Memory B cell (primary cell): ENCODE measurements at regions not wholly inside any gene's neighbourhood (a gene's known extent, or its start where the extent isn't known, plus 50 kb on each side); places are given as distances from the start of the nearest gene placed in this dataset.

Source experiments
- ATAC-seq: fragments of 150-1000 bp; cut with Tn5 transposase; 2 replicates; pipeline ENCODE4 v1.10.0; 2021; ENCODE audit warnings: low read depth, mild to moderate bottlenecking, moderate library complexity
- DNase-seq, 2 donors: peaks; one replicate each; pipeline ENCODE4 v3.0.0; 2022; ENCODE audit warnings: low spot score in 2 of 2
- H3K27ac Mint-ChIP-seq: one replicate; pipeline ENCODE4 v1.8.0; 2022; ENCODE audit warnings: mild to moderate bottlenecking, moderate library complexity, mixed read lengths
- H3K27me3 Mint-ChIP-seq: one replicate; pipeline ENCODE4 v1.8.0; 2022; ENCODE audit warnings: mixed read lengths
- H3K36me3 Mint-ChIP-seq: one replicate; pipeline ENCODE4 v1.8.0; 2022; ENCODE audit warnings: mild to moderate bottlenecking, mixed read lengths
- H3K4me1 Mint-ChIP-seq: one replicate; pipeline ENCODE4 v1.8.0; 2022; ENCODE audit warnings: mixed read lengths
- H3K4me3 Mint-ChIP-seq: one replicate; pipeline ENCODE4 v1.8.0; 2022; ENCODE audit warnings: mild to moderate bottlenecking, moderate library complexity, mixed read lengths
- H3K9me3 Mint-ChIP-seq: one replicate; pipeline ENCODE4 v1.8.0; 2022; ENCODE audit warnings: mixed read lengths

- no peak for ATAC-seq
- Mint-ChIP-seq H3K27ac (no peak overlapping the region), H3K4me1 (no peaks in the 10 kb centered on the region), H3K4me3 (no peak overlapping the region), H3K9me3 (peaks cover 4% of the 10 kb centered on the region), H3K27me3 (peaks cover 1% of the 10 kb centered on the region), H3K36me3 (no peaks in the 10 kb centered on the region)
- DNase-seq = no peak
These were observed 171.9 kb upstream of the GDNF start for GRCh38 chr5:38011668-38012188.

GRCh38 chr5:38009749-38010358 is 170.0 kb upstream of the GDNF start:
- Mint-ChIP-seq H3K27ac (no peak overlapping the region), H3K4me1 (no peaks in the 10 kb centered on the region), H3K9me3 (peaks cover 1% of the 10 kb centered on the region), H3K4me3 (no peak overlapping the region), H3K36me3 (no peaks in the 10 kb centered on the region), H3K27me3 (peaks cover 1% of the 10 kb centered on the region)
- ATAC-seq = no peak
- no peak for DNase-seq

GRCh38 chr5:38008198-38008597 is 168.4 kb upstream of the GDNF start:
- Mint-ChIP-seq H3K27ac (no peak overlapping the region), H3K9me3 (peaks cover 1% of the 10 kb centered on the region), H3K4me3 (no peak overlapping the region), H3K4me1 (no peaks in the 10 kb centered on the region), H3K36me3 (no peaks in the 10 kb centered on the region), H3K27me3 (peaks cover 1% of the 10 kb centered on the region)
- ATAC-seq (no peak), DNase-seq (no peak)

- H3K36me3 Mint-ChIP-seq = no peaks in the 10 kb centered on the region
These were observed 159.8 kb upstream of the GDNF start for GRCh38 chr5:37999593-37999992.

GRCh38 chr5:37996918-37997317 is 157.1 kb upstream of the GDNF start:
- no peak for ATAC-seq
- no peaks in the 10 kb centered on the region for H3K27me3 Mint-ChIP-seq
- DNase-seq = no peak
- H3K9me3 Mint-ChIP-seq = no peaks in the 10 kb centered on the region
- H3K4me3 Mint-ChIP-seq = no peak overlapping the region
- H3K36me3 Mint-ChIP-seq = no peaks in the 10 kb centered on the region
- H3K4me1 Mint-ChIP-seq = no peaks in the 10 kb centered on the region
- H3K27ac Mint-ChIP-seq = no peak overlapping the region

More at GRCh38 chr5:37999593-37999992, 159.8 kb upstream of the GDNF start:
- no peak overlapping the region for H3K27ac Mint-ChIP-seq
- ATAC-seq = no peak
- H3K4me3 Mint-ChIP-seq = no peak overlapping the region
- H3K4me1 Mint-ChIP-seq = no peaks in the 10 kb centered on the region
- H3K27me3 Mint-ChIP-seq = no peaks in the 10 kb centered on the region
- no peak for DNase-seq
- no peaks in the 10 kb centered on the region for H3K9me3 Mint-ChIP-seq

- DNase-seq (no peak), ATAC-seq (no peak)
- H3K27ac Mint-ChIP-seq = no peak overlapping the region
- H3K4me3 Mint-ChIP-seq = no peak overlapping the region
- no peaks in the 10 kb centered on the region for H3K4me1 Mint-ChIP-seq
- H3K36me3 Mint-ChIP-seq = no peaks in the 10 kb centered on the region
- no peaks in the 10 kb centered on the region for H3K27me3 Mint-ChIP-seq
- H3K9me3 Mint-ChIP-seq = no peaks in the 10 kb centered on the region
These were observed 154.9 kb upstream of the GDNF start for GRCh38 chr5:37994729-37995128.

- no peaks in the 10 kb centered on the region for H3K27me3 Mint-ChIP-seq
- DNase-seq = no peak
- ATAC-seq = no peak
- no peaks in the 10 kb centered on the region for H3K36me3 Mint-ChIP-seq
- H3K4me3 Mint-ChIP-seq = no peak overlapping the region
- H3K27ac Mint-ChIP-seq = no peak overlapping the region
- no peaks in the 10 kb centered on the region for H3K9me3 Mint-ChIP-seq
- H3K4me1 Mint-ChIP-seq = no peaks in the 10 kb centered on the region
These were observed 151.8 kb upstream of the GDNF start for GRCh38 chr5:37991301-37992299.

GRCh38 chr5:37989884-37990283 is 150.0 kb upstream of the GDNF start:
- H3K4me1 Mint-ChIP-seq = no peaks in the 10 kb centered on the region
- DNase-seq = no peak

GRCh38 chr5:37988454-37989046 is 148.7 kb upstream of the GDNF start:
- ATAC-seq (no peak), DNase-seq (no peak)
- H3K4me3 Mint-ChIP-seq = no peak overlapping the region
- no peaks in the 10 kb centered on the region for H3K27me3 Mint-ChIP-seq
- H3K4me1 Mint-ChIP-seq = no peaks in the 10 kb centered on the region
- no peak overlapping the region for H3K27ac Mint-ChIP-seq
- H3K9me3 Mint-ChIP-seq = no peaks in the 10 kb centered on the region
- H3K36me3 Mint-ChIP-seq = no peaks in the 10 kb centered on the region

More at GRCh38 chr5:37989884-37990283, 150.0 kb upstream of the GDNF start:
- H3K36me3 Mint-ChIP-seq = no peaks in the 10 kb centered on the region
- no peaks in the 10 kb centered on the region for H3K9me3 Mint-ChIP-seq
- no peak overlapping the region for H3K27ac Mint-ChIP-seq
- no peak overlapping the region for H3K4me3 Mint-ChIP-seq
- H3K27me3 Mint-ChIP-seq = no peaks in the 10 kb centered on the region
- ATAC-seq = no peak

GRCh38 chr5:37984300-37984699 is 144.5 kb upstream of the GDNF start:
- Mint-ChIP-seq H3K36me3 (no peaks in the 10 kb centered on the region), H3K4me1 (no peaks in the 10 kb centered on the region), H3K27me3 (no peaks in the 10 kb centered on the region), H3K9me3 (no peaks in the 10 kb centered on the region), H3K27ac (no peak overlapping the region), H3K4me3 (no peak overlapping the region)
- no peak for DNase-seq
- no peak for ATAC-seq

- H3K36me3 Mint-ChIP-seq = no peaks in the 10 kb centered on the region
- ATAC-seq (no peak), DNase-seq (no peak)
- H3K27me3 Mint-ChIP-seq = no peaks in the 10 kb centered on the region
- H3K4me1 Mint-ChIP-seq = no peaks in the 10 kb centered on the region
- no peak overlapping the region for H3K27ac Mint-ChIP-seq
- H3K9me3 Mint-ChIP-seq = no peaks in the 10 kb centered on the region
- H3K4me3 Mint-ChIP-seq = no peak overlapping the region
These were observed 143.6 kb upstream of the GDNF start for GRCh38 chr5:37983463-37983862.

GRCh38 chr5:37979559-37979958 is 139.7 kb upstream of the GDNF start:
- DNase-seq (no peak), ATAC-seq (no peak)
- no peaks in the 10 kb centered on the region for H3K4me1 Mint-ChIP-seq
- peaks cover 2% of the 10 kb centered on the region for H3K9me3 Mint-ChIP-seq
- H3K27ac Mint-ChIP-seq = no peak overlapping the region
- H3K4me3 Mint-ChIP-seq = no peak overlapping the region
- H3K36me3 Mint-ChIP-seq = no peaks in the 10 kb centered on the region
- H3K27me3 Mint-ChIP-seq = no peaks in the 10 kb centered on the region

GRCh38 chr5:37975531-37975930 is 135.7 kb upstream of the GDNF start:
- H3K4me3 Mint-ChIP-seq = no peak overlapping the region
- no peaks in the 10 kb centered on the region for H3K36me3 Mint-ChIP-seq
- H3K4me1 Mint-ChIP-seq = no peaks in the 10 kb centered on the region
- H3K27ac Mint-ChIP-seq = no peak overlapping the region
- H3K27me3 Mint-ChIP-seq = peaks cover 2% of the 10 kb centered on the region
- H3K9me3 Mint-ChIP-seq = peaks cover 3% of the 10 kb centered on the region
- DNase-seq = no peak
- no peak for ATAC-seq

GRCh38 chr5:37971483-37972024 is 131.7 kb upstream of the GDNF start:
- Mint-ChIP-seq H3K27me3 (peaks cover 4% of the 10 kb centered on the region), H3K4me3 (no peak overlapping the region), H3K4me1 (no peaks in the 10 kb centered on the region), H3K36me3 (no peaks in the 10 kb centered on the region), H3K27ac (no peak overlapping the region), H3K9me3 (peaks cover 1% of the 10 kb centered on the region)
- DNase-seq (no peak), ATAC-seq (no peak)
